ENCODE measurements at regions not wholly inside any gene's neighbourhood (a gene's known extent, or its start where the extent isn't known, plus 50 kb on each side); places are given as distances from the start of the nearest gene placed in this dataset.

DNA sequence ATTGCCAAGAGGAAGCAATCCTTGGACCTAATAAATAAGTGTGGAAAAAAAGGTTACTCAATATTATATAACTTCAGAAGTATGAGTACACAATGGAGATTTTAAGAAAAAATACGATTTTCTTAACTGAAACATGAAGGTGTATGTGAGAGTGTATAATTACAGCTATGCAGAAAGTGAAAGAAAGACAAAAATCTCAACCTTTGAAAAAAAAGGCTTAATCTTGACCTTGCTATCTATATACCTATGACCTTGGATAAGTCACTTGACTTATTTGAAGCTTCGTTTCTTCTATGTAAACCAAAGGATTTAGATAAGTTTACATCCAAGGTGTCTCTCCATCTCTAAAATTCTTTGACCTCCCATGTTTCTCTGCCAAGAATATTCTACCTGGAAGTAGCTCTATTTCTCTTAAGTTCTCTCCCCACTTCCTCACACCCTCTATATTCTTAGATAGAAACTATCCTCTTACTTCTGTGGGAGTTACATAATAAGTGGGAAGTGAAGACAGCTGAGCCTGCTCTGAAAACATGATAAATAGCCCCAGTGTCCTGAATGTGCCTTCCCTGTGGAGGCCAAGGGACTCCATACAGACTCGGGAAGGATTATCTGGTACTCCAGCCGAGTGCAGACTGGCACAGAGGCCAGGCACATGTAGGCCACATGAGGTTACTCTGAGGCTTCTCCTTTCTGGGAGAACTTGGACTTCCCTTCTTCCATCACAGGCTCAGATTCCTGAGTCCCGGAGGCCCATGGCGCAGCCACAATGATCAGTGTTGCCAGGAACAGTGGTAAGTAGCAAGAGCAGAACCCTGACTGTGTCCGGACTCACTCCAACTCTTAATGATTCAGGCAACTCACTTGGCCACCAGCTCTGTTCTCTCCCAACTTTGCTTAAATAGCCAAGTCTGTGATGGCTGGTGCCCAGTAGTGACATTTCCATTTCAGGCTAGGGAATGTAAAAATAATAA, 166.8 kb upstream of the COL8A1 start:
- DNase-seq, result no peak
- Histone ChIP-seq H3K4me3 (ENCODE audit: insufficient read depth, low read depth, low read length) (no peak overlapping the region), H3K36me3 (replicated peaks; ENCODE audit: control insufficient read depth, insufficient read depth, low read length) (no peaks in the 10 kb centered on the region), H3K27me3 (ENCODE audit: control insufficient read depth, insufficient read depth, low read length) (no peaks in the 10 kb centered on the region)

DNA sequence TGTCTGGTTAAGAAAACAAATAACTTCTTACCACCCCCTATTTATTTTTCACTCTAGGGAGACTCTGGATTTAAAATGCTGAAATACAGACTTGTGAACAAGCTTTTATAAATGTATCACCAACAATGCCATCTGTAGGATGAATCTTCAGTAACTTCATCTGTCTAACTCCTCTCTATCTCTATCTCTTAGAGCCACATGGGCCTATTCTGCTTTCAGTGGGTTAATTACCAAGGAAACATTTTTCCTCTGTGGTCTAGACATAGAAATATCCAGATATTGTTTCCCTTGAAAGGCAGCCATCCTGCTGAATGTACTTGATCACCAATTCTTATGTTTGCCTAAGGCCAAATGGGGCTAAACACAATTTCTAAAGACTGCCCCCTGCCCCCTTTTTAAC, 167.6 kb upstream of the COL8A1 start:
- Histone ChIP-seq H3K4me3 (ENCODE audit: insufficient read depth, low read depth, low read length) (no peak overlapping the region), H3K27me3 (ENCODE audit: control insufficient read depth, insufficient read depth, low read length) (no peaks in the 10 kb centered on the region), H3K36me3 (replicated peaks; ENCODE audit: control insufficient read depth, insufficient read depth, low read length) (no peaks in the 10 kb centered on the region)
- no peak for DNase-seq

DNA sequence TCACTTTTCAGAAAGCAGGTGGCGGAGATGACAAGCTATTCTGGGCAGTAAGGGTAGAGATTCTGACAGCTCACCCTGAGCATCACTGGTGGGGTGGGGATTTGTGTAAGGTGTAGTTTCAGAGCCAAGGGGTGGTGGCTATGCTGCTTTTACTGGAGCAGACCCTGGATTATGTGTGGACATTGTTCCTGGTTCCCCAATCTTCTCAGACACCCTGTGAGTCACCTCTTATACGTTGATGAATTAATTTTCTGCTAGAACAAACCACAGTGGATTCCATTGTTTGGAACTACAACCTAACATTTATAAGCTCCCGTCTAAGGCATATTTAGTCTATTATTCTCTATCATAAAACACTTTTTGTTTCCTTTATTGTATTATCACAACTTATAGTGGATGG, 169.5 kb upstream of the COL8A1 start:
- no peak for DNase-seq
- Histone ChIP-seq H3K36me3 (replicated peaks; ENCODE audit: control insufficient read depth, insufficient read depth, low read length) (no peaks in the 10 kb centered on the region), H3K27me3 (ENCODE audit: control insufficient read depth, insufficient read depth, low read length) (no peaks in the 10 kb centered on the region), H3K4me3 (ENCODE audit: insufficient read depth, low read depth, low read length) (no peak overlapping the region)

DNA sequence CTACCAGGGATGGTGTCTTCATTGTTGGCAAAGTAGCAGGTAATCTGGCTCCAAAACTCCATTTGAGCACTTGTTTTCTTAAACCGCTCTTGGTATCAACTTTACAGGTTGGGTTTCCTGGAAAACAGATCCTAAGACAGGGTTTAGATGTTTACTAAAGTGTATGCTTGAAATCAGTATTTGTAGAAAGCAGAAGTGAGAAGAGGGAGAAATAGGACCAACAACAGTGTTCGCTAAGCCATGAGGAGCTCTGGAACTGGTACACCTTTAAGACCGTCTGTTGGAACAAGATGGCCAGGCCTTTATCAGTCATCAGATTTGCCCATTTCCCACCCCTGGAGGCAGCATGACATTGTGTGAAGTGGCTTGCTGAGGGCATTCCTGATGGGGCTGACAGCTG, 171.0 kb upstream of the COL8A1 start:
- DNase-seq, result no peak
- Histone ChIP-seq H3K4me3 (ENCODE audit: insufficient read depth, low read depth, low read length) (no peak overlapping the region), H3K36me3 (replicated peaks; ENCODE audit: control insufficient read depth, insufficient read depth, low read length) (no peaks in the 10 kb centered on the region), H3K27me3 (ENCODE audit: control insufficient read depth, insufficient read depth, low read length) (no peaks in the 10 kb centered on the region)

DNA sequence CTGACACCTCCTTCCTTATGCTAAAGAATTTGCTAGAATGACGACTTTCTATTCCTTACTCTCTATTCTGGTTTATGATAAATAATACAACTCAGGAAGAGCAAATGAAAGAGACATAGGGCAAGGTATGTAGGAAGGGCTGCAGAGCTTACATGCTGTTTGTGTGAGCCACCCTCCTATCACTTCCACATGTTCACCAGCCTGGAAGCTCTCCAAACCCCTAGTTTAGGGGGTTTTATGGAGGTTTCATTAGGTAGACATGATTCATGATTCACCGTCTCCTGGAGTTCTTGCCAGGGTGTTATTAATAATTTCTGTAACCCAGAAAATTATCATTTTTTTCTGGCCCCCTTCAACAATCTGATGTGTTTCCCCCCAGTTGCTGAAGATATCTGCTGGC, 172.1 kb upstream of the COL8A1 start:
- Histone ChIP-seq H3K4me3 (ENCODE audit: insufficient read depth, low read depth, low read length) (no peak overlapping the region), H3K27me3 (ENCODE audit: control insufficient read depth, insufficient read depth, low read length) (no peaks in the 10 kb centered on the region), H3K36me3 (replicated peaks; ENCODE audit: control insufficient read depth, insufficient read depth, low read length) (no peaks in the 10 kb centered on the region)
- no peak for DNase-seq

DNA sequence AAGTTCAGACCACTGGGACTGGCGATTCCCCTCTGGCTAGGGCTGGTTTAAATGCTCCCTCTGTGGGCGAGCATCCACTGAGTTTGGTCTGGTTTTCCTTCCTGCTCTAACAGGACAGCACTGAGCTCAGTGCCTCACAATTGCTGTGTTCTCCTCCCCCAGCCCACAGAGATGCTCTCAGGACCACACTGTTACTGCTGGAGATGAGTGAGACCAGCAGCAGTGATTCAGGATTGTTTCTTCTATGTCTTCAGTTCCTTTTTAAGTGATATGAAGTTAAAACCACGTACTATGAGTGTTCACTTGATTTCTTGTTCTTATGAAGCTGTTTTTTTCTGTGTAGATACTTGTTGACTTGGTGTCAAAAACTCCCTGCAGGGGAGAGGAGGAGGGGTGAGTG, 180.4 kb upstream of the COL8A1 start:
- DNase-seq, result no peak
- Histone ChIP-seq H3K4me3 (ENCODE audit: insufficient read depth, low read depth, low read length) (no peak overlapping the region), H3K36me3 (replicated peaks; ENCODE audit: control insufficient read depth, insufficient read depth, low read length) (no peaks in the 10 kb centered on the region), H3K27me3 (ENCODE audit: control insufficient read depth, insufficient read depth, low read length) (no peaks in the 10 kb centered on the region)

DNA sequence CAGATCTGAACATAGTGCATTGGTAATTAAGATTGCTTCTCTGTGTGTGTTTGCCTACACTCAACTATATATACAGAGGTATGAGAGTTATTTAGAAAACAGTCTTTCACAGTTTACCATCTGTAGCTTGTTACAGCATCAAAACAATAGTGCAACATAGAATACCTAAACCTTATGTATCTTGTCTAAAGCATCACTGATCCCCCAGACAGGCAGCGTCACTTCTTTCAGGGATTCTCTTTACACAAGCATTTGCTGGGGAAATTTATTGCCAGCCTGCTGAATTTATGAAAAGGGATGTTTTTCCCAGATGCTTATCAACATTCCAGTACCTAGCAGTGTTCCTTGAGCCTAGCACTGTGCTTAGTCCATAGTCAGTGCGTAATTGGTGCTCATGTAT, 195.8 kb upstream of the COL8A1 start:
- H3K36me3 ChIP-seq (replicated peaks; ENCODE audit: control insufficient read depth, insufficient read depth, low read length), result no peaks in the 10 kb centered on the region
- DNase-seq, result no peak
- H3K4me3 ChIP-seq (ENCODE audit: insufficient read depth, low read depth, low read length), result no peak overlapping the region
- H3K27me3 ChIP-seq (ENCODE audit: control insufficient read depth, insufficient read depth, low read length), result no peaks in the 10 kb centered on the region

DNA sequence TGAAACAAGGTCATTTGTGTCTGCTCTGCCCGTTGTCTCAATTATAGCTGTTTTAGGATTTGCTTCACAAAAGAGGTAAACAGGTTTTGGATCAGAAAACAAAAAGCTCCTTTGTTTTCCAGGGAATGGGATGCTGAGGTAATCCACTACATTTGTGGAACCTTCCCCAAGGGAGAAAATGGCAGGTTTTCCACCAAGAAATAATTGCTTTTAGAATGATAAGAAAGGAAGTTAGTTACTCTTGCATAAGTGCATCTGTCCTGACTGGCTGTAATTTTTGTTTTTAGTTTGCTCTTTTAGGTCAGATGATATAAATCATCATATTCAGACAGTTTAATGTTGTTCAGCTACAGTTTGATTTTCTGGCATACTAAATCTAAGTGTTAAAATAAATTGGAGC, 198.5 kb upstream of the COL8A1 start:
- no peak for DNase-seq

DNA sequence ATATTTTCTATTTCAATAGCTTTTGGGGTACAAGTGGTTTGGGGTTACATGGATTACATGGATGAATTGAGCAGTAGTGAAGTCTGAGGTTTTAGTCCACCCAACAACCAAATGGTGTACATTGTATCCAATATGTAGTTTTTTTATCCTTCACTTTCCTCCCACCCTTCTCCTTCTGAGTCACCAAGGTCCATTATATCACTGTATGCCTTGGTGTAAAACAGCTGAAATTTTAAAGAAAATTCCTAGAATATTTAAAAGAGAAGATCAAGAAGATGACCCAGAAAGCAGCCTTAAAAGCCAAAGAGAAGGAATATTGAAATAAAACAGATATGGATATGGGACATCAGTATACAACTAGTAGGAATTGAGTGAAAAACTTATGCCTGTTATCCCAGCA, 204.2 kb upstream of the COL8A1 start:
- H3K4me3 ChIP-seq (ENCODE audit: insufficient read depth, low read depth, low read length), result no peak overlapping the region
- no peak for DNase-seq
- H3K27me3 ChIP-seq (ENCODE audit: control insufficient read depth, insufficient read depth, low read length), result no peaks in the 10 kb centered on the region
- no peaks in the 10 kb centered on the region for H3K36me3 ChIP-seq (replicated peaks; ENCODE audit: control insufficient read depth, insufficient read depth, low read length)

More for the DNA sequence above, 198.5 kb upstream of the COL8A1 start:
- Histone ChIP-seq H3K27me3 (ENCODE audit: control insufficient read depth, insufficient read depth, low read length) (no peaks in the 10 kb centered on the region), H3K36me3 (replicated peaks; ENCODE audit: control insufficient read depth, insufficient read depth, low read length) (no peaks in the 10 kb centered on the region), H3K4me3 (ENCODE audit: insufficient read depth, low read depth, low read length) (no peak overlapping the region)

DNA sequence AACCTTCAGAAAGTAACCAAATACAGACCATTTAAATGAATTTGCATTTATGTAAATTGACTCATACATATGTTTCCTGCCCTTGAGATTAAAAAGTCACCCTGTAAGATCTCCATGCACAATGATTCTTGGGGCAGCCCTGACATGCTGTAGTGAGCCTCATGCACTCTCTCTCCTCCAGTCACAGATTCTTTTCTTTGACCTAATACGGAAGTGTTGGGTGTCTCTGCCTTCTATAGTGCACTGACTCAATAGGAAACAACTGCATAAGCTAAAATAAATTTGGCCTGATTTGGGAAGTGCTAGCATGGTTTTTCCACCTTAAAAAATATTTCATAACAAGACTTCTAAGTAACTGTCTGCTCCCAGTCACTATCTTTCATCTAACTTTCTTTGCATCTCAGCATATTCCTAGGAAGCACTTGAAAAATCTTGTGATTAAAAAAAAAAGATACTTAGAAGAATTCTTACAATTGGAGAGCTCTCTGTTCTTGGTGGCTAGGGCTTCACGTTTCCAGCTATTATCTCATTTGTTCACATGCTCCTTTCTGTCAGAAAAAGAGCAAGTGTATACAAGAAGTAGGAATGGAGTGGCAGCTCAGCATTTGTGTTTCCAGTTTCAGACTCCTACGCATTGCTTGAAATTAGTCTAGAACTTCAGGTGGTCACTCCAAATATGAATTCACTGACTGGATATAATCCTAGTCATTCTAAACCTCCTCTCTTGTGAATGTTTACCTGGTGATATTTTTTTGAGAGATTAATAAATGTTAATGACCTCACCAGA, 207.9 kb upstream of the COL8A1 start:
- no peak overlapping the region for H3K4me3 ChIP-seq (ENCODE audit: insufficient read depth, low read depth, low read length)
- H3K36me3 ChIP-seq (replicated peaks; ENCODE audit: control insufficient read depth, insufficient read depth, low read length), result no peaks in the 10 kb centered on the region
- no peaks in the 10 kb centered on the region for H3K27me3 ChIP-seq (ENCODE audit: control insufficient read depth, insufficient read depth, low read length)
- no peak for DNase-seq

DNA sequence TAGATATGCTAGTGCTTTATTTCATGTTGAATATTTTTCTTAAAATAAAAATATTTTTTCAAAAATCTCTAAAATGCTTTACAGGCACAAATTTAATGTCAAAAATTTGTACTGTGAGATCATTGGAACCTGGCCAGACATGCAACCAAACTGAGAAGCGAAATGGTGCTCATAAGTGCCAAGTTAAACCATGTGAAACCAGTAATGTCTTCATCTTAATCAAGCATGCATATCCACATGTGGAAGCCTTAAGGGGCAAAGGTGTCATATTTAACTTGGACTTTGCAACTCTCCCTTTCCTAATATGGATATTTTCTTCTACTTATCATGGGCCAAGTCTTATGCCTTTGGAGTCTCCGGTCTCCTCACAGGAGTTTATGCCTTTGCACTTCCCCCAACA, 208.9 kb upstream of the COL8A1 start:
- Histone ChIP-seq H3K4me3 (ENCODE audit: insufficient read depth, low read depth, low read length) (no peak overlapping the region), H3K36me3 (replicated peaks; ENCODE audit: control insufficient read depth, insufficient read depth, low read length) (no peaks in the 10 kb centered on the region), H3K27me3 (ENCODE audit: control insufficient read depth, insufficient read depth, low read length) (no peaks in the 10 kb centered on the region)
- DNase-seq, result no peak

DNA sequence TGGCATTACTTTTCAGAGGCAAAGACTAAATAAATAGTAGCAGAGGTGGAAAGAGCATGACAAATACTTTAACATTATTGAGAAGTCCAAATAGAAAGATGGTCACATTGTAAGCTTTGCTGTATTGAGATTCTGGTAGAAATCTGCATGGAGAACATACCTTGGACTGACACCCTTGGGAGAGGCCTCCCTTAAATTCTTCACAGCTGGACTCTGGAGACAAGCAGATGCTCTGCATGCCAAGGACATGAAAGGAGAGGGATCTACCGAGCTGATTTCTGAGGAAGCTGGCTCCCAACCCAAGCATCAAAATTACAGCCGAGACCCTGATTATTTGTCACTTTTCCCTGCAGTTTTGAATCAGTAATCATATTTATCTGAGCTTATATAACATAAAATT, 212.5 kb upstream of the COL8A1 start:
- no peaks in the 10 kb centered on the region for H3K27me3 ChIP-seq (ENCODE audit: control insufficient read depth, insufficient read depth, low read length)
- no peak overlapping the region for H3K4me3 ChIP-seq (ENCODE audit: insufficient read depth, low read depth, low read length)
- no peaks in the 10 kb centered on the region for H3K36me3 ChIP-seq (replicated peaks; ENCODE audit: control insufficient read depth, insufficient read depth, low read length)
- no peak for DNase-seq

DNA sequence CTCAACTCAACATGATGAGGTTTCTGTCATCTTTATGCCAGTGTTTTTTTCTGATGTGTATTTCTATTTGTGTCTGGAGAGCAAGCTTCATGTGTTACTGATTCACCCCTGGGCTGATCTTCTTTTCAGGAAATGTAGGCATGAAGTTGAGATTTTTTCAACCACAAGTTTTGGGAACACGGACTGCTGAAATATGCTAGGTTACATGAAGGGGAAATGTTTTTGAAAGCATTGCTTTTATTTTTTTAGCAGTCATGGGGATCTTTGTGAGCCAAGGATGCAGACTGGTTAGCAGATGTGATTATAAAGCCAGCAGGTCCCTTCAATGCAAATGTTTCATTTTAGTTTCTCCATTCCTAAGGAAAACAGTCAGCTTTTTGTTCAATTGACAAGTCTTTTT, 219.3 kb upstream of the COL8A1 start:
- Histone ChIP-seq H3K4me3 (ENCODE audit: insufficient read depth, low read depth, low read length) (no peak overlapping the region), H3K36me3 (replicated peaks; ENCODE audit: control insufficient read depth, insufficient read depth, low read length) (no peaks in the 10 kb centered on the region), H3K27me3 (ENCODE audit: control insufficient read depth, insufficient read depth, low read length) (no peaks in the 10 kb centered on the region)
- no peak for DNase-seq

DNA sequence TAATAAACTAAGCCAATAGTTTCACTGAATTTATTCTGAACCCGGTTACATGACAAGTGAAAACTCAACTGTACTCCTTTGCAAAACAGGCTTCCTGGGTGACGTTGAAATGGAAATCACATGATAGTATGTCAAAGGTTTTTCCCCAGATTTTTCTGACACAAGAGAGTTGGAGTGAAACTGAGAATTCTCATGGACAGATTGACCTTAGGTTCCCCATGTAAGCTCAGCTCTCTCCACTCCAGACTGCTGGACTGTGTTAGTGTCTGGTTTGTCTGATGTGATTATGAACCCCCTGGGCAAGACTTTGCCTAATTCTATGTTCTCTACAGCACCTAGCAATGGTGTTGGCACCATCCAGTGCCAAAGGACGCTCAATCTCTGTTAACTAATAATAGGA, 219.7 kb upstream of the COL8A1 start:
- H3K36me3 ChIP-seq (replicated peaks; ENCODE audit: control insufficient read depth, insufficient read depth, low read length), result no peaks in the 10 kb centered on the region
- no peak for DNase-seq
- no peak overlapping the region for H3K4me3 ChIP-seq (ENCODE audit: insufficient read depth, low read depth, low read length)
- H3K27me3 ChIP-seq (ENCODE audit: control insufficient read depth, insufficient read depth, low read length), result no peaks in the 10 kb centered on the region

DNA sequence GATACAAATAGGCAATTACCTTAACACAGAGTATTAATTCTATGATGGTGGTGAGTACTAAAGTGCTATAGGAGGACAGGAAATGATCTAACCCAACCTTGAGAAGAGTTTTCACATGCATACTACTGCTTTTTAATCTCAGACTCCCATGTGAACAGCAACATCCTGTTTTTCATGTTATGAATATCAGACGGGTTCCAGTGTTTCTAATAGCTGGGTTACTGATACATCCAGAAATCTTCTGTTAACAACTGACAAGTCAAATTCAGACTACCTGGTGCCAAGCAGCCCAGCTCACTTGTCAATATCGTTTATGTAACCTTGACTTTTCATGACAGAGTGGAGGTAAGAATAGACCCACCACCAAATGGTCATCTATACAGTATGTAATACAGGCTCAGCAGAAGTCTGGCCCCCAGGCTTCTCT, 220.2 kb upstream of the COL8A1 start:
- H3K36me3 ChIP-seq (replicated peaks; ENCODE audit: control insufficient read depth, insufficient read depth, low read length), result no peaks in the 10 kb centered on the region
- H3K27me3 ChIP-seq (ENCODE audit: control insufficient read depth, insufficient read depth, low read length), result no peaks in the 10 kb centered on the region
- DNase-seq, result no peak
- no peak overlapping the region for H3K4me3 ChIP-seq (ENCODE audit: insufficient read depth, low read depth, low read length)
